ENCODE measurements at regions not wholly inside any gene's neighbourhood (a gene's known extent, or its start where the extent isn't known, plus 50 kb on each side); places are given as distances from the start of the nearest gene placed in this dataset.

DNA sequence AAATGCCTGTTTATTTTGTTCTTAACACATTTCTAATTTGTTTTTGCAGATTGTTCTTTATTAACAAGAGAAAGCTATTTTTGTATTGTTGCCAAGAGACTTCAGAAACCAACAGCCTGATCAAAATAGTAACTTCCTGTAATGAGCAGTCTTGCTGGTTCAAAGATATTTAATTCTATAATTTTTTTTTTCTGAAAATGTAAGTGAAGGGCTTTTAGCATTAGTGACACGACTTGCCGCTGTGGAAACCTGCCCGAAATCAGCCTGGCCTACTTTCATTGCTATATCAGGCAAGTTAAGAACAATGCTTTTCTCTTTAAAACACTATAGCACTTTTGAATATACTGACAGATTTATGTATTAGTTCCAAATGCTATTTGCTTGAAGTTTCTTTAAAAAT, 374.3 kb downstream of the EFNB2 start:
- DNase-seq = no peak

DNA sequence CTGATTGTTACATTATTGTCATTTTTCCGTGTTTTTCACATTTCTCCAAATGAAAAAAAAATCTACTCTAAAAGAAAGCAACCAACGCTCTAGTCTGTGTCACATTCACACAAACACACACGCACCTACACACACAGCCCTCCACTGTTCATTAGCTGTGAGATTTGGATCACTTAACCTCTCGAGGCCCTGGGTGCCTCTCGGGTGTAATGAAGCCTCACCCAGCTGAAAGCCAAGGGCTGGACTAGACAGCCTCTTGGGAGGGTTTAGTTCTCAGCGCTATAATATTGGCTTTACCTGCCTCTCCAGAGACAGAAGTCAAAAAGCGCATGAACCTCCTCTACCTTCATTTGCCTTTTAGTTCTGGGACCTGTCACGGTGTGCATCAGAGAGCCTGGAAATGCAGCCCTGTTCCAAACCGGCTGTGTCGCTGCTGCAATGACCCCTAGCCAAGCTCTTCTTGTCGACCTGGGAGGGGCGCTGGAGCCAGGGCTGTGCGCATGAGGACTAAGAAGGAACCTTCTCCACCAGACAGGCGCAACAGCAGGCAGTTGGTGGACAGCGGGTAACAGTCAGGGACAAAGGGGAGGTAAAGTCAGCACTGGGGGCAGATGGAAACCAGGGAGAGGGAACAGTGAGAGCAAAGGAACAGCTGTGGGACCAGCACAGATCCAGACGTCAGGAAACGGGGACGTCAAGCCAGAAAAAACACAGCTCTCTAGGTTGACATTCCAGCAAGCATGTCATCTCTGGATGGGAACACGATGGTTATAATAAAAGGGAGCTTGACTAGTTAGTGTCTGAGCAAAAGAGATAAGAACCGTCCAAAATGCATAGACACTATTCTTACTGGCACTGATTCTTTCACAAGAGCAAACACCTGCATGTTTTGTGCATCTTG, 375.9 kb downstream of the EFNB2 start:
- DNase-seq = no peak

DNA sequence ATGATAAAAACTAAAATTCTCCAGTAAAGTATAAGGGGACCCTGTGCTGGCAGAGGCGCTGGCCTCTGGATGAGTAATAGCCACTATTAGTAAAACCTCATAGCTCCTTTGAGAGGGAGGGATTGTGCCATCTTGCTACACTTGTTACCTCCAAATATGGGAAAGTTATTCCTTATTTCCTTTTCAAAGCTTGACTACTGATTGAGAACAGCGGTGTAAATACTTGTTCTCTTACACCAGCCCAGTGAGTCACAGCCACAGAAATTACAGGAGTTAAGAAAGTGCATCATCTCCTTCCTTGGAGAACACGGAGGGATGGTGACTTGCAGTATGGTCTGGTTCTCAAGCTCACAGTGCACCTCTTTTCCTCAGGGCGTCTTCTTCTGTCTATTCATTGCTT, 379.0 kb downstream of the EFNB2 start:
- no peak for DNase-seq

DNA sequence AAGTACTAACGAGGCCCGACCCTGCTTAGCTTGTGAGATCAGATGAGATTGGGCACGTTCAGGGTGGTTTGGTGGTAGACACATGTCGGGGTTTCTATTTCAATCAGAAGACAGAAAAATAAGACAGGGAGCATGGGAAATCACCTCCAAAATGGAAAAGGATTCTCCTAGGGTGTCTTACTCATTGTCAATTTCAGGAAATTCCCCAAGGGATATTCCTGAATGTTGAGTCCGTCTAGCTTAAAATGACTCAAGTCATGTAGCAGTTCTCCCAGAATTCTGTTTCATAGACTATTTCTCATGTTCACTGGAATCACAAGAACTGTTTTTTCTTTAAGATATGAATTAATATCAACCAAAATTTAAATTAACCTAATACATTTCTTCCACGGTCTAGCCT, 380.1 kb downstream of the EFNB2 start:
- DNase-seq = no peak

DNA sequence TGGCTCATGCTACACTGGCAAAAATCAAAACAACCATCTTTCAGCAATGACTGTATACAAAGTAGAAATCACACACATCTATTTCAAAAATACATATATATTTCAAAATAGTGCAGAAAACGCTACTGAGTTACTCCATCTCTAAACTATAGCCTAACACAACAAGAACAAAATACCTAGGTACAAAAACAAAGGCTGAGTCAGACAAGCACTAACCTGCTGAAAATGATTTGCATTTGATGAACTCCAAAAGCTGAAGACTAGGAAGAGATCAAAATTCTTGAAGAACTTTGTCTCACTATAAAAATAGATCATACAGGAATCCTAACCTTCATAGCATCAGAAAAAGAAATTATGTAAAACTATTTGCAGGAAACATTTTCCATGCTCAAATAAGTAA, 381.6 kb downstream of the EFNB2 start:
- DNase-seq = no peak

DNA sequence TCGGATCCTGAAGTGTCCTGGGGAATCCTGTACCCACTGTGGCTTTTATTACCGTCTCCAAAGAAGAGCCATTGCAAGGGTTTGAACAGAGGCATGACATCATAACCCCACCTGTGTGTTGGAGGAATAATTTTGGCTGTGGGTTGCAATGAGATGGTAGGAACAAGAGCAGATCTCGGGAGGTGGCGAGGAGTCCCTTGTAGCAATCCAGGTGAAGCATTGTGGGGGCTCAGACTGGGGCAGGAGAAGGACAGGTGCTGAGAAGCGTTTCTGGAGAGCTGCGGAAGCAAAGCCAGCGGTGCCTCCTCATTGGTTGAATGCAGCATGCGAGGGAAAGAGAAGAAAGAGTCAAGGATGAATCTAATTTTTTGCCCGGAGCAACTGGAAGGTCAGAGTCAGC, 382.4 kb downstream of the EFNB2 start:
- DNase-seq = no peak

DNA sequence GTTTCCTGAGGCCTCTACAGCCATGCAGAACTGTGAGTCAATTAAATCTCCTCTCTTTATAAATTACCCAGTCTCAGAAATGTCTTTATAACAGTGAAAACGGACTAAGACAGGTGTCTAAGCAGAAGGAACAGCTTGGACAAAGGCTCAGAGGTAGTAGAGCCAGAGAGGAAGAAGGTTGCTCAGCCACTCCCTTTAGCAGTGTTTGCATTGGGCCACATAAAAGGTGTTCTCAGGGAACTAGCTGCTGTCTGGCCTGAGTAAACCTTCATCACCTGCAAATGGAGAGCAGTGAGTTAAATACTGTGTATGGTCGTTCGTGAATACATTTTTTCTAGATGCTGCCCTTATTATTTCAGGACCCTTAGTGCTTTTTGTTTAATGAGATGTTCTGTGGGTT, 383.4 kb downstream of the EFNB2 start:
- DNase-seq = no peak

DNA sequence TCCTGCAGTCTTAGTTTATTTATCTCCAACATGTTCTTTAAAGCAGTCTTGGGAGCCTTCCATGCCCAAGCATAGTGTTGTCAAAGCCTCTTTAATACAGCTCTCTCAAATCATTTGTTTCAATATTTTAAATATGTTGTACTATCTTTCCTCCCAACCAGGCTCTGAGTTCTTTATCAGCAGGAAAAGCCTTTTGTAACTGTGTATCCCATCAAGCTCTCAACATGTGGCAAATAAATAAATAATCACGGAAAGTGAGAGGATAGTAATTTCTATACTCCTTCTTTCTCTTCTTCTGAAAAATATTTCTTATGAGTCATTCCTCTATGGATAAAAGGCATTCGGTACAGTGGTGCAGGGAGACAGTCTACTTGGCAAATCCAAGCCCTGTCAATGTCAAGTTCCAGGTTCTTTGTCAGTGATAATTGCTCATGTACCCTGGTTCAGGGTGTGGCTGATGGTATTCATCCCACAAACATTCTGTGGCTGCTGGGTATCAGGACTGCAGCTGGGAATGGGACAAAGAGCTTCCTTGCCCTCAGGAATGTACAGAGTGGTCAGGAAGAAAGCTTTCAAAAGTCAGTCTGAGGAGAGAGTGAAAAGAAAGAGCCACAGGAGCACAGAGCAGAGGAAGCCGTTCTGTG, 384.3 kb downstream of the EFNB2 start:
- DNase-seq = no peak

DNA sequence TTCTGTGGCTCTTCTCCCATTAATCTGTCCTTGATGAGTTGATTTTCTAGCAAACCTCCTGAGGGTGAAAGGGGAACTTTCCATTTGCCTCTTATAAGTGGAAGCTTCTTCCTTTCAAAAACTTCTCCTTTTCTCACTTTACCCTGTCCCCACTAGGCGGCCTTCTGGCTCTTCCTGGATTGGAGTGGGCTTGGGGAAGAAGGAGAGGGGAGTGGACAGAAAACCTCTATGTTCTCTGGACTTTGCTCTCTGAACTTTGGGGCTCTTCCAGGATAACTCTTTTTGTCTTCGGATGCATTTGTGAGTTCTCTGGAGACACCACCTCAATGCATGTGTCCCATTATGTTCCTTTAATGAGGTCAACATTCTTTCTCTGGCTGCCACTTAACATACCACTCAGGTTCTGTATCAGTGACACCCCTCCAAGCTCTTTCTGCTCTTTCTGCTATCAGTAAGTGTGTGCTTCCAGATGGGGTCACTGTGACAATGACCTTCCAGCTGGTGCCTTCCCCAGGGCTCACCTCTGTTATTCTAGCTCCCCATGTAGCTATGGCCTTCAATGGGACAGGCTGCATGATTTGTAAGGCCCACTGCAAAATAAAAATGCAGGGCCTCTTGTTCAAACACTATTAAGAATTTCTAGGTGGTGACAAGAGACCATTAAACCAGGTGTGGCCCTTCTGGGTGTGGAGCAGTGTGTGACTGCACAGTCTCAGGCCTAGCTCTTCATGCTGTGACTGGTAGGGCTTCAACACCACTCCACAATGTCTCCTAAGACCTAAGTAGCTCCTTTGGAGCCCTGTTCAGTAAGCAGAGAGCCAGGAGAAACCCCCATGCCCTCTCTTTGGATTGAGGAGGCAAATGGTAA, 389.2 kb downstream of the EFNB2 start:
- no peak for DNase-seq

DNA sequence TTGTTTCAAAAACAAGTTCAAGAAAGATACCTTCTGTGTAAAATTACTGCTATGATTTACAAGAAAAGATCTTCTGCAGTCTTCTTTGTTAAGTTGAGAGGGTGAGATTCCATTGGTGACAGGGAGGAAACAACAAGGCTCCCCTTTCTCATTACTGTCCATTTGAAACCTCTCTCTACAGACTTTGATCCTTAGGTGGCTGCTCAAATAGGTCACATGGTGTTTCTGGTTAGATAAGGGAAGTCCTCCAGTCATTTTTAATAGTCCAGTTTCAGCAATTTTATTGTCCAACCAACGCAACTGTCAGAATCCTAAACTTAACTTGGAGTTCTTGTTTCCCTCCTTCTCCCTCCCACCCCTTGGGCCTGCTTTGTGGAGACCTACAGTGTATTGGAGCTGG, 390.4 kb downstream of the EFNB2 start:
- no peak for DNase-seq

DNA sequence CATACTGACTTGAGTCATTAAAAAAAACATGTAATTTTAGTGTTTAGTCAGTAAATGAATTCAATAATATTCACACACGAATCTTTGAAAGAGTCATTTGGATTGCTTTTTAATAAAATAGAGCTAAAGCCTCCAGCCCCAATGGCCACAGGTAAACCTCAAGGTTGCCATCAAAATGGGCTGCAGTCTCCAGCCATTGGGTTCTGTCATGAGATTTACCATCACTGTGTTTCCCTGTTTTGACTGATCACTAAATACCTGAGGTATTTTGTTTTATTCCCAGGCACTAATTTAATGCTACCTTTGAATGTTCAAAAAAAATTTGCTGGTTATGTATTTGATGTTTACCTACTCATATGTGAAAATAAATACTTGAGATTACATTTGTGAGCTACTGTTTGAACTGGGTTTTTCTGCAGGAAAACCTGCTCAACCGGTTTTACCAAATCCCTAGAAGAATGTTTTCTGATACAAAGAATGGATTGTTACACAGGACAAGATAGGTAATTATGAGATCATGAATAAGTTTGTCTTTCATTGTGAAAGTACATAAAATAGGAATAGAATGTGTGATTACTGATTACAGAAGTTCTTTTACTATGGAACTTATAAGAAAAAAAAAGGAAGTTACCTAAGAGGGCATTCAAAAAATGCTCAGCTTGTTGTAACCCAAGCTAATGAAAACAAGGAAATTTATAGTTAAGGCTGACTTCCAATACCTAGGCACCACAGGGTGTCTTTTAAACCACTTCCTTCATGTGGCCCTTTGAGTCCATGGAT, 391.3 kb downstream of the EFNB2 start:
- no peak for DNase-seq

DNA sequence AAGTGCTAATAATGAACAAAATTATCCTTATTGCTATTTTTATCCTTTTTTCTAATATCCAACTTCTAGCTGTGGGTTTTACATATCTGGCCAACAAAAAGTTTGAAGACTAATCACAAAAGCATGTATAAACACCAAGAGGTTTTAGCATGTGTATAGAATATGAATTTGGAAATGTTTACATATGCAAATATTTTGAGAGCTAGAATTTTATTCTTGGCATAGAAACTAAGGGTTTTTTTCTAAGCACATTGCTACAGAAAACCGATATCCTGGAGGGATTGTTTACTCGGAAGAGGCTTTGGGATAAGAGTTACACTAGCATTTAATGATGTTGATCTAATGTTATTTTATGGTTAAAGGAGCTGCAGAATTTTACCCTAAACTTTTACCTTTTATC, 392.1 kb downstream of the EFNB2 start:
- no peak for DNase-seq

DNA sequence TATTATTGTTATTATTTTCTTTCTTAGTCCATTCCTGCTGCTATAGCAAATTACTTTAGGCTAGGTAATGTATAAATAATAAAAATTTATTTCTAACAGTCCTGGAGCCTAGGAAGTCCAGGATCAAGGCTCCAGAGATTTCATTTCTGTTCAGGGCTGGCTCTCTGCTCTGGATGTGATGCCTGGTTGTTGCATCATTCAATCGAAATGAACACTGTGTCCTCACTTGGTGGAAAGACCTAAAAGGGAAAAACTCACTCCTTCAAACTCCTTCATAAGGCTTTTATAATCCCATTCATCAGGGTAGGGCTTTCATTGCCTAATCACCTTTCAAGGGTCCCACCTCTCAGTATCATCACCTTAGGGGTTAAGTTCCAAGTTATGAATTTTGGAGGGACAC, 395.0 kb downstream of the EFNB2 start:
- DNase-seq = no peak

DNA sequence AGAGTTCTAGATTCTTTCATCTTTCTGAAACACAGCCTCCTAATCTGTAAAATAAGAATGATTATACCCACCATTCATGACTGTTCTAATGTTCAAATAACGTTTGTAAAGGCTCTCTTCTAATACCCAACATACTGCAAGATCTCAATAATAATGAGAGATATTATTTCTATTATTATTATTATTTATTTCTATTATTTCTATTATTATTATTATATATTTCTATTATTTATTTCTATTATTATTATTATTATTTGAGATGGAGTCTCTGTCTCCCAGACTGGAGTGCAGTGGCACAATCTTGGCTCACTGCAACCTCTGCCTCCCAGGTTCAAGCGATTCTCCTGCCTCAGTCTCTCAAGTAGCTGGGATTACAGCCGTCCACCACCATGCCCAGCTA, 395.5 kb downstream of the EFNB2 start:
- DNase-seq = no peak

DNA sequence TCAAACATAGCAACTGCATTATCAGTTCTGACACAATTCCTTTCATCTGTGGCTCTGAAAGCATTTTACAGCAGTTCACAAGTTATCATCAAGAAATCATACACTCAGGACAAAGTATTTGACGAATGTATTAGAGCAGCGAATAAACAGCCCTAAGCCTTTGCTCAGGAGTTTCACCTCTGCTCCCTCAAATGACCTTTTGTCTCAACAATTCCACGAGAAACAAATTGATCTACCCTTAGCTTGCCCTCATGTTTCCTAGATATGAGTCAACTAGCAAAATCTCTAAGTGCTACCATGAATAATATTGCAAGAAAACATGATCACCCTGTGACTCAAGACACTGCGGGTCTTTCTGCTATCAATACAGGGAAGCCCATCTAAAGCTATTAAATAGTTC, 396.1 kb downstream of the EFNB2 start:
- no peak for DNase-seq

DNA sequence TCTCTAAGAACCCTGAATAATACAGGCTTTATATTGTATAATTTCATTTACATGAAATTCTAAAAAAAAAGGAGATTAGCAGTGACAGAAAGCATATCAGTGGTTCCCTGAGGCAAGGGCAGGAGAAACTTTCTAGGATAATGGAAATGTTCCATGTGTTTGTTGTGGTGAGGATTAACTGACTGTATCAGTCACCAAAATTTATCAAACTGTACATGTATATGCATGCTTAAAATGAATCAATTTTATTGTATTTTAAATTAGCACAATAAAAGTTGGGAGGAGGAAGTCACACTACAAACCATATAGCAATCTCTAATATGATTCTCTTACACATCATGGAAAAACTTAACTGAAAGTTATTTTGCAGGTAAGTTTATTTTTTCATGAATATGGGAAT, 396.8 kb downstream of the EFNB2 start:
- DNase-seq = no peak

DNA sequence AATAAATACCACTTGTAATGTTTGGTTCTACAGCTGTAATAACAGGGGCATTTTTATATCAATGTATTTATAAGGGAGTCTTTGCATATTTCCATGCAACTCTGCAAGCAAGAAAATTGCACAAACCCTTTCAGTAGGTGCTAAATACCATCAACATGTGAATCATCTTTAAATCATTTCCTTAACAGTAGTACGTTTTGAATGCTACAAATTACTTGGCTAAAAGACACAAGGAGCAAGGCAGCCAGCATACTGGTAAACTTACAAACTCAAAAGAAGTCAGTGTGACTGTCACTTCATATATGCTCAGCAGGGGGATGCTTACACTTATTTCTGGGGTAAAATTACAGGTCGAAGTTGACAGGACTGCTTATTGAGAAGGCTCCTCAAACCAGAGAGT, 402.4 kb downstream of the EFNB2 start:
- DNase-seq = no peak

DNA sequence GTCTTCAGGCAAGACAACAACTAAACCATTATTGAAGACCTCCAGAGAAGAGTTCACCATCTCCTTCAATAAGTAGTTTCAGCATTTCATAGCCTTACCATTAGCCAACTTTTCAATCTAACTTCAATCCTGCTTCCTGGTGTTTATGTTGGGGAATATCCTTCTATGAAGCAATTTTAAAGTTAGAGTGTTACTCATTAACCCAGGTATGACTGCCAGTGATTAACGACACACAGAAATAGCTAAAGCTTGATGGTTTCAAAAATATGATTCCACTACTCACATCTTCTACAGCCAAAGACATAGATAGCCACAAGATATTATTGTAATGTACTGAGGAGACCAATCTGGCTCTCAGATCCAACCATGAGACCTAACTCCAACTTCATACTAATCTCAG, 403.2 kb downstream of the EFNB2 start:
- no peak for DNase-seq

DNA sequence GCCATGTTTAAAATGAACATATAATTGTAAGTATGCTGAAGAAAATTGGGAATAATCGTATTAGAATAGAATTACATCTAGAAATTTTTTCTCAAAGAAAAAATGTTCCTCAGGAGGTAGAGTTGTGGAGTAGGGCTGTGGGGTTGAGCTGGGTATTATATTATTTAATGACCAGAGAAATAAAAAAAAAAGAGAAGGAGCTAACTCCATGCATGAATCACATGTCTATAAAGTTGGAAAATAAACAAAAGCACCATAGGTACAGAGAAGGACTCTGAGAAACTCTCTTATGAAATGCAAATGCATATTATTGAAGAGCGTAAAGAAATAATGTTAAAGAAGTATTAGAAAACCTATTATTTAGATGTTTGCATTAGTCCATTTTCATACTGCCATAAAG, 405.5 kb downstream of the EFNB2 start:
- DNase-seq = no peak

DNA sequence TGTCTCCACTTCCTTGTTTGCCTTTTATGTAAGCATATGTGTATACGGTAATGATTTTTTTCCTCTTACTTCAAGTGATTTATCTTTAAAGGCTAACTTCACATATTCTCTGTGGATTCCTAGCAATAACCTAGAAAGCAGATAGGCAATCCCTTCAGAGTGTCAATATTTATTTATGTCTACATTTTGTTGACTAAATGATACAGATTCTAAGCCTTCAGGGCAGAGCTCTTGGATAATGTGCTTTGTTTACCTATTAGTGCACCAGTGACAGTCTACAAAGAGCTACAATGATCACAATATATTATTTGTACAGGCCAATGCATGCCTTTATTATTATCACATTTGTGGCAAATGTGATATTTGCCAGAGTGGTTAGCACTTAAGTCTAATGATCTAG, 406.2 kb downstream of the EFNB2 start:
- DNase-seq = no peak

DNA sequence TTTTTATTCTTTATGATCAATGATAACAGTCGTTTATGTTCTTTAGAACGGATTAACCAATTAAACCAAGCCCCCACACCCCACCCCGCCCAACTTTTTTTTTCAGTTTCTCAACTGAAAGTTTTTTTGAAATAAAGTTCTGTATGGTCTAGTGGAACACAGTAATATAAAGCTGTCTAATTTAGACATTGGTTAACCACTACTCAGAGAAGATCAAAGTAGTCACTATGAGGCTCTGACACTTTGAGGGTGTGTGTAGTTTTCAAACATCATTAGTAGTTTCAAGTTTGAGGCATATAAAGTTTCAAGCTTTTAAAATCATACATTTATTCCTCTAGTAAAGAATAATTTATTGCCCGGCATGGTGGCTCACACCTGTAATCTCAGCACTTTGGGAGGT, 413.2 kb downstream of the EFNB2 start:
- no peak for DNase-seq

DNA sequence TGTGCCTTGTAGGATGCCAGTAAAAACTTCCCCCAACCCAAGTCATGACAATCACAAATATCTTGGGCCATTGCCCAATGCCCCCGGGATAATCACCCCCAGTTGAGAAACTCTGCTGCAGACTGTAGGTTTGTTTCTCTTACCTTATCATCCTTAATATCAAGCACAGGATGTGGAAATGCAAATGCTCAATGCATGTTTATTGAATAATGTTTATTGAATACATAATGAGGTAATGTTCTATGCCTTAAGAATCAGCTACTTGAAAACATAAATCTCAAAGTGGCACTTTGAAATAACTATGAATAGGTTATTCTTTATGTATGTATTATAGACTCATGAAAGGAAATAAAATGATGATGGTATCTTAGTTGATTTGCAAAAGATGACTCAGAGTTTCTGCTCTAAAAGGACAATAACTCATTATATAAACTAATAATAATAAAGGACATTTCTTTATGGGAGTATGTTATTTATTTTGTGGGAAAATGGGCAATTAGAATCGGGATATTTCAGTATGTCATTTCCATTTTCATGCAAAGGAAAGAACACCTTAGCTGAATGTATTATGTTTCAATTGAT, 414.2 kb downstream of the EFNB2 start:
- no peak for DNase-seq
